GM18861 (cell line): ENCODE measurements at regions not wholly inside any gene's neighbourhood (a gene's known extent, or its start where the extent isn't known, plus 50 kb on each side); places are given as distances from the start of the nearest gene placed in this dataset.

Source experiments
- ATAC-seq: cut with Tn5 transposase; IDR thresholded peaks from one replicate; pipeline ENCODE4 v1.9.1; 2021; ENCODE audit not compliant: unreplicated experiment

GRCh38 chr16:64417711-64418227 is 704.1 kb downstream of the CDH11 start:
- ATAC-seq = no peak

DNA sequence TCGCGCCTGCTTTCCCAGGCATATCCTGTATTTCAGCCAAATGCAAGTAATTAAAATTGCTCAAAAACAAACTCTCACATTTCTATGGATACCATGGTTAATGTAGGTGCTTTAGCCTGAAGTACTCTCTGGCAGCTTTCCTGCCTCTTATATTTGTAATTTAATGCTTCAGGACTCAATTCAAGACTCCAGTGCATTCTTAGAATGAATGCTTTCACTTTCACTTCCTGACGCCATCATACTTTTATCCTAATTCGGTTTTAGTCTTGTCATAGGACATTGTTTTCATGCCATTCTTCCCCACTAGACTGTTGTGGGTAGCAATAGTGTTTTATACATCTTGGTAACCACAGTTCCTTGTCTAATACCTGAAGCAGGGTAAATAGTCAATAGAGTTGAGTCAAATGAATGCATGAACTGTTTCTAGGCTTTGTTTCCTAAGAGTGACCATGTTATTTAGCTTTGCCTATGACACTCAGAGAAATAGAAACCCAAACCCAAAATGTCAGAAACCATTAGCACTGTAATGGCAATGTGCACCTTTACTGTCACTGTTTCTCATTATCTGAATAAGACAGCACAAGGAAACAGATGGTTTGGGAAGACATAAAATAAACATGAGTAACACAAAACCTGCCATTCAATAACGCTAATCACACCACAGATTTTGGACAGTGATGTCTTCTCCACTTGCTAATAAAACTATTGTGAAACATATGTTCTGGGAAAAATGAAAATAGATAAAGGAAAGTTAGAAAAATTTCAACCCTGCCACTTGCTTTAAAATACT is 705.5 kb downstream of the CDH11 start:
- ATAC-seq = no peak

DNA sequence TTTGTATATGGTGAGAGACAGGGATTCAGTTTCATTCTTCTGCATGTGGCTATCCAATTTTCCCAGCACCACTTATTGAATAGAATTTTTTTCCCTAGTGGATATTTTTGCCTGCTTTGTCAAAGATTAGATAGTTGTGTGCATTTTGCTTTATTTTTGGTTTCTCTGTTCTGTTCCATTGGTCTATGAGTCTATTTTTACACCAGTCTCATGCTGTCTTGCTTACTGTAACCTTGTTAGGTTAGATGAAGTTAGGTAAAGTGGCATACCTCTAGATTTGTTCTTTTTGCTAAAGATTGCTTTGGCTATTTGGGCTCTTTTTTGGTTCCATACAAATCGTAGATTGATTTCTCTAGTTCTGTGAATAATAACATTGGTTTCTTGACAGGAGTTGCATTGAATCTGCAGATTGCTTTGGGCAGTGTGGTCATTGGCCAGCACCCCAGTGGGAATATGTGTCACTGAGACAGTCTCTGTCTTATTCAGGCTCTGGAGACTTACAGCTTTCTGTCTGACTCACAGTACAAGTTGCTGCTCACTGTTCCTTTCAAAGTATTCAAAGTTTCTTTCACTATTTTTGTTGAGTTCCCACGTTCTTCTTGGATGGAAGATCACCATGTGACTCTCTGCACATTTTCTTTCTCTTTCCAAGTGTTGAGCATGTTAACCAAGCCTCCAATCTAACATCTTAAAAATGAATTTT is 709.1 kb downstream of the CDH11 start:
- no peak for ATAC-seq

DNA sequence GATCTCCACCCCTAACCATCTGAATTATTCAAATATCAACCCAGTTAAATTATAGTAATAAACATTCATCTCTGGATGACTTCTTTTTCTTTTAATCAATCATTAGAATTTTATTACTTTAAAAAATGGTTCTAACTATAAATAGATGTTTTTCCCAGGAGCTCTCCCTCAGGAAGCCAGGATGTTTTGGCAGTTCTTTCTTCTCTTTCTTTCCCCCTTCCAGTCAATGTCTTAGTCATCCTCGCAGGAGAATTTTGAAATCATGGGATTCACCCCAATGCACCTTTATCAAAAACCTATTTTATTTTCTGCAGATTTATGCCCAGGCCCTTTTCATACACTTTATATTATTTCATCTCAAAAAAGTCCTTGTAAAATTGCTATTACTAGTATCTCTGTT is 711.6 kb downstream of the CDH11 start:
- ATAC-seq = no peak

- no peak for ATAC-seq
Observed at GRCh38 chr16:64409783-64410210, 712.1 kb downstream of the CDH11 start.

DNA sequence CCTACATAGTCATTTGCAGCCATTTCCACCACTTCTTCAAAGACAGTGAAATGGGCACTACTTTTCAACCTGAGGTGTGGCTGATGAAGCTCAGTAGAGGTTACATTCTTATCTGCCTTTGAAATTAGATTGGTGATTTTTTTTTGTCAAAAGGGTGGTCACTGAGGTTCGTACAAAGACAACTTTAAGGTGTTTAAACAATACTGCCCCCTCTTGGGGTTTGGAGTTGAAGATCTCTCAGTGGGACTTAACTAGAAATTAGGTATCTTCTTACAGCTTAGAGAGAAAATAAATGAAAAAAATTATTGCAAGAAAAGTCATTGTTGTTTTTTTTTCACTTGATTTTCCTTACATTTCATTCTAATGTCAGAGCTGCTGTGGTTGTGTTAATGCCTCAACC is 713.2 kb downstream of the CDH11 start:
- no peak for ATAC-seq

DNA sequence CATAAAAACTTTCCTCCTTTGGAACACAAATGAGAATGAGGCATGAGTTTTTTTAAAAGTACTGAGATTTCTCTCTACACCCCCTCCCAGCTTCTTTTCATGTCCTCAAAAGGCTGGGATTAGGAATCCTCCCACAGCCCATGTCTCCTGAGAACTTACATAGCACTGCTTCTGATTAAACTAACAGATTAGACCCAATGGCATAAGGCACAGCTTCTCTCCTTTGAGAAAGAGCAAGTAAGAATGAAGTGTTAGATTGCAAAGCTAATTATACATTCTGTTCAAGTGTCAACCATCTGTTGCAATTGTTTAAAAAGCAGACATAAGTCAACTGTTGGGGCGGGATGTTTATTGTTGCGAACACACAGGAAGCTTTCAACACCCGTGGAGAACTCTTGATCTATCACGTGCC is 715.1 kb downstream of the CDH11 start:
- no peak for ATAC-seq

GRCh38 chr16:64403352-64403751 is 718.5 kb downstream of the CDH11 start:
- ATAC-seq = no peak

DNA sequence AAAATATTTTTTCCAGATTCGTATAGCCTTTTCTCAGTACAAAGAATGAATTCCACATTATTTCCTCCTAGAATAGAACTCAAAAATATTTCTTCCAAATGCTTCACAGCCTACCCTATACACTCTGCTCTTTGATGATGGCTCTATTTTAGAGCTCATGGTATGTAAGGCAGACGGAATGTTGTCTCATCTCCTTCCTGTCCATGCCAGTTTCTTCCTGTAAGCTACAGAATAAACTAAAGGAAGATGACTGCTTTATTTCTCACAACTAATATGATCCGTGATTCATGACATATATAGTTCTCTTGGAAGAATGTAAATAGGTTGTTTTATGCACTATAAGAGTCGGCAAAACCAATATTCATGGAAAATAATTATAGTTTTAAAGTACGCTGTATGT is 723.1 kb downstream of the CDH11 start:
- ATAC-seq = no peak

GRCh38 chr16:64397945-64398508 is 723.8 kb downstream of the CDH11 start:
- ATAC-seq = no peak

DNA sequence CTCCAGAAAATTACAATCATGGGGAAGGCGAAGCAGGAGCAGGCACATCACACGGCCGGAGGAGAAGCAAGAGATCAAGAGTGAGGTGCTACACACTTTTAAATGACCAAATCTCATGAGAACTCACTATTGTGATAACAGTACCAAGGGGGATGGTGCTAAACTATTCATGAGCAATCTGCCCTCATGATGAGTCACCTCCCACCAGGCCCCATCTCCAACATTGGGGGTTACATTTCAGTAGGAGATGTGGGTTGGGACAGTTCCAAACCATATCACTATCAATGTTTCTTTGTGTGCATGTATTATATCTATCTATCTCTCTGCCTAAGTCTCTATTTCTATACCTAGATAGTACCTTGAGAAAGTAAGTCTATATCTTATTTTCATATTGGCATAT is 724.8 kb downstream of the CDH11 start:
- no peak for ATAC-seq

DNA sequence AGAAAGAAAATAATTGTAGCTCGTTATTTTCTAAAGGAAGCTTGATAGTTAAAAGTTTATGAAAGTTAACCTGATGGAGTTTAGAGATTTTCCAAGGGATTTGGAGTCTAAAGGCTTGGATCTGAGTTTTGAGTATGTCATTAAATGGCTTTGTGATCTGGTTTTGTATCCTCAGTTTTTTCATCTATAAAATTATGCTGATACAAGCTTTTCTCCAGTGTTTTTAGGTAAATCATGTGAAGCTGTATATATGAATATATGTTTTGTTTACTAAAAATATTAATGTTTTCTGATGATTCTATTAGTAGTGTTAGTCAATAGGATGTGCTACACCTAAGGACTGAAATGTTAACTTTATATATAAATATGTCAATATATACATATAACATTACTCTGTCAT is 727.8 kb downstream of the CDH11 start:
- ATAC-seq = no peak

DNA sequence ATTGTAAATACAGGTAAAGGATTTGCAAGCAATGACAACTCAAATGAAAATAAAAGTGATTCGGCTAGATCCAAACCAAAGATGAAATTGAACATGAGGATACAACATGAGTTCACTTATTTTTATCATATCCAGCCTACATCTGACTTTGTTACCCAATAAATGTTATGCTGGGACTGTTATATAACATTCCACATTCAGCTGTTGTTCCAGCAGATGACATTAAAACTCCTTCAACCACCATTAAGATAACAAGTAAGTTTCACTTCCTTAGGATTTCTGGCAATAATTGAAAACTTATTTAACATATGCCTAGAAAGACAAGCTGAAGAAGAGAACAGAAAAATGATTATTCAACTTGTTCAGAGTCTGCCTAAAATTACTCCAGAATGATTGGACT is 729.4 kb downstream of the CDH11 start:
- ATAC-seq = no peak

GRCh38 chr16:64391063-64391600 is 730.7 kb downstream of the CDH11 start:
- no peak for ATAC-seq

DNA sequence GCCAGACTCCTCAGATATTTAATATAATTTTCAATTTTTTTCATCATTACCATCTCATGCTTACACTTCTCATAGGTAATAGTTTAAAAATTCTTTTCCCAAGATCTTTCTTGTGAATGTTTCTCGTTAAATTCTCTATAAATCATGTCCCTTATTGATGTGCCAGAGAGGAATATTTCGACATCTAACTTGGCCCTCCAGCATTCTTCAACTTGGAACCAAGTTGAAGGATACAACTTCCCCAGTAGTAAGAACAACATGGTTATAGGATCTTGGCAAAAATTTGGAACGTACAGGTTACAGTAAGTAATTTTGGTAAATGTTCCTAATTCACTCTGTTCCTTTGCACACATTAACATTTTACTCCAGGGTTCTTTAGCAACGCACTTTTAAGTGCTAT is 731.8 kb downstream of the CDH11 start:
- ATAC-seq = no peak

- no peak for ATAC-seq
Observed at GRCh38 chr16:64384636-64385035, 737.2 kb downstream of the CDH11 start.

- ATAC-seq = no peak
Observed at GRCh38 chr16:64381979-64382378, 739.9 kb downstream of the CDH11 start.

GRCh38 chr16:64380751-64381150 is 741.1 kb downstream of the CDH11 start:
- ATAC-seq = no peak

- no peak for ATAC-seq
Observed at GRCh38 chr16:64375391-64375980, 746.4 kb downstream of the CDH11 start.

GRCh38 chr16:64370112-64370511 is 751.8 kb downstream of the CDH11 start:
- ATAC-seq = no peak

- no peak for ATAC-seq
Observed at GRCh38 chr16:64365448-64365931, 756.4 kb downstream of the CDH11 start.
